Panc1 (cell line): ENCODE measurements at regions not wholly inside any gene's neighbourhood (a gene's known extent, or its start where the extent isn't known, plus 50 kb on each side); places are given as distances from the start of the nearest gene placed in this dataset.

ENCODE experiments used
- POLR2AphosphoS5 ChIP-seq: IDR thresholded peaks from 2 replicates; pipeline ENCODE4 v1.6.1; 2012; ENCODE audit warnings: mild to moderate bottlenecking, low read depth, low read length, moderate library complexity
- SIN3A ChIP-seq: IDR thresholded peaks from 2 replicates; pipeline ENCODE4 v1.6.1; 2012; ENCODE audit warnings: low read depth, mild to moderate bottlenecking, low read length, moderate library complexity, borderline replicate concordance; ENCODE audit not compliant: insufficient read depth
- TF ChIP-seq, protein P1 (sequence below): fragments of 450-650 bp; IDR thresholded peaks from 2 replicates; pipeline ENCODE4 v1.5.1; 2017; ENCODE audit warnings: mild to moderate bottlenecking
- TF ChIP-seq, protein P2 (sequence below), 2 experiments: IDR thresholded peaks; 2 replicates each; pipeline ENCODE4 v1.6.1; 2011 to 2012; ENCODE audit warnings: low read depth in 2 of 2, control low read depth in 1 of 2, low read length in 1 of 2, mild to moderate bottlenecking in 1 of 2, moderate library complexity in 1 of 2; ENCODE audit not compliant: insufficient read depth in 1 of 2

GRCh38 chr15:79195239-79195638 is 87.3 kb upstream of the ANKRD34C start:
- TF ChIP-seq, protein P1, sequence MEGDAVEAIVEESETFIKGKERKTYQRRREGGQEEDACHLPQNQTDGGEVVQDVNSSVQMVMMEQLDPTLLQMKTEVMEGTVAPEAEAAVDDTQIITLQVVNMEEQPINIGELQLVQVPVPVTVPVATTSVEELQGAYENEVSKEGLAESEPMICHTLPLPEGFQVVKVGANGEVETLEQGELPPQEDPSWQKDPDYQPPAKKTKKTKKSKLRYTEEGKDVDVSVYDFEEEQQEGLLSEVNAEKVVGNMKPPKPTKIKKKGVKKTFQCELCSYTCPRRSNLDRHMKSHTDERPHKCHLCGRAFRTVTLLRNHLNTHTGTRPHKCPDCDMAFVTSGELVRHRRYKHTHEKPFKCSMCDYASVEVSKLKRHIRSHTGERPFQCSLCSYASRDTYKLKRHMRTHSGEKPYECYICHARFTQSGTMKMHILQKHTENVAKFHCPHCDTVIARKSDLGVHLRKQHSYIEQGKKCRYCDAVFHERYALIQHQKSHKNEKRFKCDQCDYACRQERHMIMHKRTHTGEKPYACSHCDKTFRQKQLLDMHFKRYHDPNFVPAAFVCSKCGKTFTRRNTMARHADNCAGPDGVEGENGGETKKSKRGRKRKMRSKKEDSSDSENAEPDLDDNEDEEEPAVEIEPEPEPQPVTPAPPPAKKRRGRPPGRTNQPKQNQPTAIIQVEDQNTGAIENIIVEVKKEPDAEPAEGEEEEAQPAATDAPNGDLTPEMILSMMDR: no peak
- TF ChIP-seq SIN3A (no peak), POLR2AphosphoS5 (no peak)
- TF ChIP-seq, protein P2, sequence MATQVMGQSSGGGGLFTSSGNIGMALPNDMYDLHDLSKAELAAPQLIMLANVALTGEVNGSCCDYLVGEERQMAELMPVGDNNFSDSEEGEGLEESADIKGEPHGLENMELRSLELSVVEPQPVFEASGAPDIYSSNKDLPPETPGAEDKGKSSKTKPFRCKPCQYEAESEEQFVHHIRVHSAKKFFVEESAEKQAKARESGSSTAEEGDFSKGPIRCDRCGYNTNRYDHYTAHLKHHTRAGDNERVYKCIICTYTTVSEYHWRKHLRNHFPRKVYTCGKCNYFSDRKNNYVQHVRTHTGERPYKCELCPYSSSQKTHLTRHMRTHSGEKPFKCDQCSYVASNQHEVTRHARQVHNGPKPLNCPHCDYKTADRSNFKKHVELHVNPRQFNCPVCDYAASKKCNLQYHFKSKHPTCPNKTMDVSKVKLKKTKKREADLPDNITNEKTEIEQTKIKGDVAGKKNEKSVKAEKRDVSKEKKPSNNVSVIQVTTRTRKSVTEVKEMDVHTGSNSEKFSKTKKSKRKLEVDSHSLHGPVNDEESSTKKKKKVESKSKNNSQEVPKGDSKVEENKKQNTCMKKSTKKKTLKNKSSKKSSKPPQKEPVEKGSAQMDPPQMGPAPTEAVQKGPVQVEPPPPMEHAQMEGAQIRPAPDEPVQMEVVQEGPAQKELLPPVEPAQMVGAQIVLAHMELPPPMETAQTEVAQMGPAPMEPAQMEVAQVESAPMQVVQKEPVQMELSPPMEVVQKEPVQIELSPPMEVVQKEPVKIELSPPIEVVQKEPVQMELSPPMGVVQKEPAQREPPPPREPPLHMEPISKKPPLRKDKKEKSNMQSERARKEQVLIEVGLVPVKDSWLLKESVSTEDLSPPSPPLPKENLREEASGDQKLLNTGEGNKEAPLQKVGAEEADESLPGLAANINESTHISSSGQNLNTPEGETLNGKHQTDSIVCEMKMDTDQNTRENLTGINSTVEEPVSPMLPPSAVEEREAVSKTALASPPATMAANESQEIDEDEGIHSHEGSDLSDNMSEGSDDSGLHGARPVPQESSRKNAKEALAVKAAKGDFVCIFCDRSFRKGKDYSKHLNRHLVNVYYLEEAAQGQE (IDR thresholded peaks at IDR 0.05; ENCODE audit: insufficient read depth in 1 of 2, low read depth in 2 of 2, low read length in 1 of 2): no peak
